ENCODE measurements at regions not wholly inside any gene's neighbourhood (a gene's known extent, or its start where the extent isn't known, plus 50 kb on each side); places are given as distances from the start of the nearest gene placed in this dataset.

DNA sequence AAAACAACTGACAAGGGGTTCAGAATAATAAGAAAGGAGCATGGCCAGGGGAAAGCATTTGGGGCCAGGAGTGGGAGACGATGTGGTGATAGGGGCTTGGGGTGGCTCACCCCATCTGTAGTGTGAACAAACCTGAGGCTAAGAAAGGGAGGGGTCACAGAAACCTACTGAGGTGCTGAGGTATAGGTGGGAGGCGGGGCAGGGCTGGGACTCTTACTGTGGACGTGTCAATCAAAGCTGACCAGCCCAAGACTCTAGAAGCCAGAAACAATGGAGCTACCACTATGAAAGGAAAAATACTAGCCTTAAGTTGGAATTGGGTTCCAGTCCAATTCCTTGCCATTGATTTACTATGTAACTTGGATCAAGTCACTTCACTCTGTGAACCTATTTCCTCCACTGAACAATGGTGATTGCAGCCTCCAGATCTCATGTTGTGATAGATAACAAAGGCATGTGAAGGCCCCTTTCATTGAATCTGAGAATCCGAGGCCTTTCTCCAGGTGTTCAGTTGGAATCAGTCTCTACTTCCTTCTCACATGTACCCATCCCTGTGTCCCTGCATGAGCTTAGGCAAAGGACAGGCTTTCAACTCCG, 260.9 kb upstream of the HES1 start:
- TF ChIP-seq, protein P1, sequence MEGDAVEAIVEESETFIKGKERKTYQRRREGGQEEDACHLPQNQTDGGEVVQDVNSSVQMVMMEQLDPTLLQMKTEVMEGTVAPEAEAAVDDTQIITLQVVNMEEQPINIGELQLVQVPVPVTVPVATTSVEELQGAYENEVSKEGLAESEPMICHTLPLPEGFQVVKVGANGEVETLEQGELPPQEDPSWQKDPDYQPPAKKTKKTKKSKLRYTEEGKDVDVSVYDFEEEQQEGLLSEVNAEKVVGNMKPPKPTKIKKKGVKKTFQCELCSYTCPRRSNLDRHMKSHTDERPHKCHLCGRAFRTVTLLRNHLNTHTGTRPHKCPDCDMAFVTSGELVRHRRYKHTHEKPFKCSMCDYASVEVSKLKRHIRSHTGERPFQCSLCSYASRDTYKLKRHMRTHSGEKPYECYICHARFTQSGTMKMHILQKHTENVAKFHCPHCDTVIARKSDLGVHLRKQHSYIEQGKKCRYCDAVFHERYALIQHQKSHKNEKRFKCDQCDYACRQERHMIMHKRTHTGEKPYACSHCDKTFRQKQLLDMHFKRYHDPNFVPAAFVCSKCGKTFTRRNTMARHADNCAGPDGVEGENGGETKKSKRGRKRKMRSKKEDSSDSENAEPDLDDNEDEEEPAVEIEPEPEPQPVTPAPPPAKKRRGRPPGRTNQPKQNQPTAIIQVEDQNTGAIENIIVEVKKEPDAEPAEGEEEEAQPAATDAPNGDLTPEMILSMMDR (IDR thresholded peaks at IDR 0.05): no peak
- no peak for TF ChIP-seq POLR2A (IDR thresholded peaks at IDR 0.05)
